ENCODE measurements at regions not wholly inside any gene's neighbourhood (a gene's known extent, or its start where the extent isn't known, plus 50 kb on each side); places are given as distances from the start of the nearest gene placed in this dataset.

DNA sequence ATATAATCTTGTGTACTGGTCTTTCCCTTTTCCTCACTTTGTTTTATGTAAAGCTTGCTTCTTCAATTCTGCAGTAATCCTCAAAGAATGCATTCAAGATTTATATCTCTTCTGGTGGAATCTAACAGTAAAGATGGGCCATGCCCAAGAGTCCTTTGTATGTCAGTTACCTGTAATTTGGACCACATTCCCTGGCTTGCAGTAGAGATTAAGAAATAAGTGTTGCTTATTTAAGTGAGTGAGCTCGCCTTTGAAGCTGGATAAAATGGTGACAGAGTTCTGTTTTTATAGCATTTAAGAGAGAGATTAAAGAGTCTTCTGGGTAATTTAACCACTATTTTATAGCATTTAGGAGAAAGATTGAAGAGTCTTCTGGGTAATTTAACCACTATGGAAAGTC lies 262.1 kb upstream of the ATP2B1 start:
- CTCF ChIA-PET = no interaction called here
- TF ChIP-seq, protein P1, sequence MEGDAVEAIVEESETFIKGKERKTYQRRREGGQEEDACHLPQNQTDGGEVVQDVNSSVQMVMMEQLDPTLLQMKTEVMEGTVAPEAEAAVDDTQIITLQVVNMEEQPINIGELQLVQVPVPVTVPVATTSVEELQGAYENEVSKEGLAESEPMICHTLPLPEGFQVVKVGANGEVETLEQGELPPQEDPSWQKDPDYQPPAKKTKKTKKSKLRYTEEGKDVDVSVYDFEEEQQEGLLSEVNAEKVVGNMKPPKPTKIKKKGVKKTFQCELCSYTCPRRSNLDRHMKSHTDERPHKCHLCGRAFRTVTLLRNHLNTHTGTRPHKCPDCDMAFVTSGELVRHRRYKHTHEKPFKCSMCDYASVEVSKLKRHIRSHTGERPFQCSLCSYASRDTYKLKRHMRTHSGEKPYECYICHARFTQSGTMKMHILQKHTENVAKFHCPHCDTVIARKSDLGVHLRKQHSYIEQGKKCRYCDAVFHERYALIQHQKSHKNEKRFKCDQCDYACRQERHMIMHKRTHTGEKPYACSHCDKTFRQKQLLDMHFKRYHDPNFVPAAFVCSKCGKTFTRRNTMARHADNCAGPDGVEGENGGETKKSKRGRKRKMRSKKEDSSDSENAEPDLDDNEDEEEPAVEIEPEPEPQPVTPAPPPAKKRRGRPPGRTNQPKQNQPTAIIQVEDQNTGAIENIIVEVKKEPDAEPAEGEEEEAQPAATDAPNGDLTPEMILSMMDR (conservative IDR thresholded peaks at IDR 0.05; ENCODE audit: low read depth) = no peak
- DNase-seq (ENCODE audit: low spot score) = no peak
- POLR2A ChIA-PET (ENCODE audit: low non-redundant PET) = no interaction called here
- H3K27ac ChIP-seq = no peak overlapping the region

DNA sequence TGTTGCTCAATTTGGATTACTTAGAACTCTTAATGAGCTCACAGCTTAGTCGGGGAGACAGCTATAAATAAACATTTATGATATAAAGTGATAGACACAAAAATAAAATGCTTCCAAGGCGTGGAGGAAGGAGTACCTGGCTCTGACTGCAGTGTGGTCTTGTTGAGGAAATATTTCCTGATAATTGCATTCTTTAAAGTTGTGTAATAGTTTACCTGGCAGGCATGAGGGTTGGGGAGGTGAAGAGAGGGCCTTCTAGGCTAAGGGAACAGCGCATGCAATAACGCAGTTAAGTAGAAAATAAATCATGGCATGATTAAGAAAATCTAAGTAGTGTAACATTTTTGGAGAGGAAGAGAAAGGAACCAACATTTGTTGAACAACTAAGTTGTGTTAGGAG lies 260.5 kb upstream of the ATP2B1 start:
- TF ChIP-seq, protein P1 (conservative IDR thresholded peaks at IDR 0.05; ENCODE audit: low read depth) = no peak
- DNase-seq (ENCODE audit: low spot score) = peak; percentile 69
- H3K27ac ChIP-seq = no peak overlapping the region
- POLR2A ChIA-PET (ENCODE audit: low non-redundant PET) = no interaction called here
- CTCF ChIA-PET = no interaction called here

DNA sequence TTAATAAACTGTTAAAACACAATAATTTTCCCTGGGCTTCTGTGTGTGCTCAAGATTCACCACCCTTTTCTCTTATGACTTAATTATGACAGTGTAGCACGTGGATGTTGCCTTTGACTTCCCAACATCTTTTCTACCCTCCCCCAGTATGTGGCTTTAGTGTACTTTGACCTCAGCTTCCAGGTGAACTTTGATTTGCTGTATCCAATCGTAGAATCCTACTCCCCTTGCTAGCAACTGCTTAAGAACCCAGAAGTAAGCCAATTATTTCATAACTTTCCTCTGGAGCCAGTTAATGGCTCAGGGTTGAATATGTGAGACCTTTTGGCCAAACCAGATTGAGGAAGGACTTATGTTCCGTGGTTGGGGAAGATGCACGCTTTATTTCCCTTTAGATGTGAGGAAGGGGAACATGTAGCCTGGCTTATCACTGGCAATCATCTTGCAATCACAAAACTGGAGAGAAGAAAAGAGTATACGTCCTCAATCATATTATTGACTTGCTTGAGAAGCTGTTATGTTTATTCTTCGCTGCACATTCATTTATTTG lies 259.6 kb upstream of the ATP2B1 start:
- ChIA-PET POLR2A (ENCODE audit: low non-redundant PET) (no interaction called here), CTCF (no interaction called here)

DNA sequence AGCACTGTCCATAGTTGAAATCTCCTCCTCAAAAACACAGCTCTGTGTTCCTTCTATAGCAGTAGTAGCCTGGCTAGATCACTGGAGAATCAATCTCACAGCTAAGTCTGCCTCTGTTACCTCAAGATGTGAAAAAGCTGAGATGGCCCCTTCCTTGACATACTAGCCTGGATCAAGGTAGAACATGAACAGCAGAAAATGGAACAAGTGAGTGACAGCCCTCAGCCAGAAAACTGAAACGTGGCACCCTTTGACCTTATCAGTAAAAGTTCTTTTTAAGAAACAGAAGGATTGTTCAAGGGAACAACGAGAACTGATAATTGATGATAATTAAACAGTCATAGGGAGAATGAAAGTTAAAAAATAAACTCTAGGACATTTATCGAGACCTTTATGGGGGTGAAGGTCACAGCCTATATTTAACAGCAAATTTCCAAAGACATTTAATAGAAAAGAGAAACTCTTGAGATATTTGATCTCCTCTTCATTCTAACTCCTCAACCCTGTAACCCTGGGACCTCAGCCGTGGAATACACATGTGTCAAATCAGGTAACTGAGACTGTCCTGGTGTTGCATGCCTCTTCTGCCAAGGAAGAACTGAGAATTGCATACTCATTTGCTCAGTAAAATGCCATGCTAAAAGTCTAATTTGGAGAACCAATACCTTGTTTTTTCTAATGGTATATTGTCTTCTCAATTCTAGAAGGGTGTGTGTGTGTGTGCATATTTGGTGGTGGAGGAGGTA lies 258.0 kb upstream of the ATP2B1 start:
- CTCF ChIA-PET = no interaction called here
- H3K27ac ChIP-seq = no peak overlapping the region
- POLR2A ChIA-PET (ENCODE audit: low non-redundant PET) = no interaction called here
- DNase-seq (ENCODE audit: low spot score) = no peak
- TF ChIP-seq, protein P1 (conservative IDR thresholded peaks at IDR 0.05; ENCODE audit: low read depth) = no peak

More for the DNA sequence above, 259.6 kb upstream of the ATP2B1 start:
- H3K27ac ChIP-seq = no peak overlapping the region
- TF ChIP-seq, protein P1 (conservative IDR thresholded peaks at IDR 0.05; ENCODE audit: low read depth) = no peak
- no peak for DNase-seq (ENCODE audit: low spot score)

DNA sequence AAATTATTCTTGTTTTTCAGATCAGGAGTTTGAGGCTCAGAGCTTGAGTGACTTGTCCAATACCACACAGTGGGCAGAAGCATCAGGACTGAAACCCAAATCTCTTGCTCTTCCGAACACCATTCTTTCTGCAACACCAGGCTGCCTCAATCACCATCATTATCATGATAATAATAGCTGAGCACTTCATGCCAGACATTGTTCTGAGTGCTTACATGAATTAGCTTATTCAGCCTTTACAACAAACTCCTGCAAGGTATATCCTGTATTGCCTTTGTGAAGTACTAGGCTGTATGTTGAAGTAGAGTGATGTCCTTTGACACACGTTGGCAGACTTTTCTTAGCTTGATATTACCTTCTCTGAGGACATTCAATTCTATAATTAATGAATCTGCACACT lies 257.4 kb upstream of the ATP2B1 start:
- H3K27ac ChIP-seq = no peak overlapping the region
- no peak for DNase-seq (ENCODE audit: low spot score)
- ChIA-PET CTCF (no interaction called here), POLR2A (ENCODE audit: low non-redundant PET) (no interaction called here)
- TF ChIP-seq, protein P1 (conservative IDR thresholded peaks at IDR 0.05; ENCODE audit: low read depth) = no peak

DNA sequence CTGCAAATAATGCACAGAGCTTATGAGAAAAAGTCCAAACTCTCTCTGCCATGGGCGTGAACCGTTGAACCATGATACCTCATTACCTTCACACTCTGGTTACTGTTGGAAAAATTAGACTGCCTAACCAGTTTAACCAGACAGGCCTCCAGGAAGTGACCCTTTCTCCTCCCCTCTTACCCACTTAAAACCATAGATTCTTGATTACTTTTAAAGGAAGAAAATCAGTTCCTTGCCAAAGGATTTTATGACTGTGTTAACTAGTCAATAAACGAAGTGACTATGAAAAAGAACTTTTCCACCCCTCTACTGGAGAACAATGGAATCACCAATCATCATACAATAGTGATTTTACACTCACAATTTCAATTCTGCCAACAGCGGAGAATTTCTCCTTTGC lies 254.0 kb upstream of the ATP2B1 start:
- POLR2A ChIA-PET (ENCODE audit: low non-redundant PET) = no interaction called here
- H3K27ac ChIP-seq = no peak overlapping the region
- DNase-seq (ENCODE audit: low spot score) = peak; percentile 13
- TF ChIP-seq, protein P1 (conservative IDR thresholded peaks at IDR 0.05; ENCODE audit: low read depth) = no peak
- CTCF ChIA-PET = interaction anchor here (0.6 to 1.1 kb wide), 3 partner anchors 35 to 292 kb away, joined by 3 to 4 read pairs (median 3); no protein-coding TSS in a partner anchor
